Activated CD4-positive, alpha-beta T cell treated with anti-CD3 and anti-CD28 coated beads for 36 hours (primary cell): ENCODE measurements at regions not wholly inside any gene's neighbourhood (a gene's known extent, or its start where the extent isn't known, plus 50 kb on each side); places are given as distances from the start of the nearest gene placed in this dataset.

Source experiments
- ATAC-seq: fragments of 200-7000 bp; cut with Tn5 transposase; one replicate; pipeline ENCODE4 v1.10.0; 2021; ENCODE audit warnings: mild to moderate bottlenecking, moderate library complexity
- CTCF ChIA-PET: fragments of 350-600 bp; sonication (Branson Sonifier 250); formaldehyde crosslinking; loops from one replicate; lab custom pipeline; 2021; ENCODE audit warnings: antibody characterized with exemption; lab: Charles Lee
- POLR2A ChIA-PET: fragments of 350-600 bp; sonication (Branson Sonifier 250); formaldehyde crosslinking; loops from one replicate; lab custom pipeline; 2021; ENCODE audit warnings: antibody characterized with exemption, inconsistent platforms; lab: Charles Lee
- DNase-seq: peaks from one replicate; pipeline ENCODE4 v3.0.0-alpha.2; 2020
- H3K27ac Mint-ChIP-seq: one replicate; pipeline ENCODE4 v1.8.0; 2021; ENCODE audit warnings: mixed read lengths
- H3K27me3 Mint-ChIP-seq: one replicate; pipeline ENCODE4 v1.8.0; 2021; ENCODE audit warnings: mixed read lengths
- H3K36me3 Mint-ChIP-seq: one replicate; pipeline ENCODE4 v1.8.0; 2021; ENCODE audit warnings: low read depth, mixed read lengths
- H3K4me1 Mint-ChIP-seq: one replicate; pipeline ENCODE4 v1.8.0; 2021; ENCODE audit warnings: mixed read lengths
- H3K4me3 Mint-ChIP-seq: one replicate; pipeline ENCODE4 v1.8.0; 2021; ENCODE audit warnings: mild to moderate bottlenecking, moderate library complexity, mixed read lengths
- H3K9me3 Mint-ChIP-seq: one replicate; pipeline ENCODE4 v1.8.0; 2021; ENCODE audit warnings: low read depth, mixed read lengths
- intact Hi-C, 2 experiments: fragments of 100-400 bp; cut with DNase I in 1 of 2; cut with micrococcal nuclease in 1 of 2; formaldehyde crosslinking; loops; one replicate each; pipeline versions ENCODE4 v1.14.2 to v1.15.1; 2022 to 2024; cut with DNase I, micrococcal nuclease

GRCh38 chr5:130975847-130976246 is 189.2 kb downstream of the HINT1 start:
- ChIA-PET POLR2A (no interaction called here), CTCF (interaction anchor here (1.0 kb wide), 1 partner anchor 38 kb away, joined by 5 read pairs; no protein-coding TSS in a partner anchor)
- Mint-ChIP-seq H3K36me3 (no peaks in the 10 kb centered on the region), H3K4me3 (no peak overlapping the region), H3K27ac (no peak overlapping the region), H3K4me1 (no peaks in the 10 kb centered on the region), H3K9me3 (peaks cover 3% of the 10 kb centered on the region), H3K27me3 (peaks cover 9% of the 10 kb centered on the region)
- intact Hi-C loops = no loop called here
- no peak for ATAC-seq
- no peak for DNase-seq

GRCh38 chr5:130975299-130975698 is 189.8 kb downstream of the HINT1 start:
- no peak overlapping the region for H3K4me3 Mint-ChIP-seq
- ATAC-seq (no peak), DNase-seq (no peak)
- ChIA-PET CTCF (interaction anchor here (0.7 kb wide), 1 partner anchor 1237 kb away, joined by 3 read pairs; no protein-coding TSS in a partner anchor), POLR2A (no interaction called here)
- no peaks in the 10 kb centered on the region for H3K36me3 Mint-ChIP-seq
- intact Hi-C loops = no loop called here
- peaks cover 9% of the 10 kb centered on the region for H3K27me3 Mint-ChIP-seq
- peaks cover 3% of the 10 kb centered on the region for H3K9me3 Mint-ChIP-seq
- no peaks in the 10 kb centered on the region for H3K4me1 Mint-ChIP-seq
- no peak overlapping the region for H3K27ac Mint-ChIP-seq

GRCh38 chr5:130974021-130974683 is 190.9 kb downstream of the HINT1 start:
- intact Hi-C loops = no loop called here
- Mint-ChIP-seq H3K27me3 (peaks cover 5% of the 10 kb centered on the region), H3K9me3 (no peaks in the 10 kb centered on the region), H3K27ac (no peak overlapping the region), H3K4me3 (no peak overlapping the region), H3K4me1 (no peaks in the 10 kb centered on the region), H3K36me3 (no peaks in the 10 kb centered on the region)
- ATAC-seq (no peak), DNase-seq (no peak)
- ChIA-PET POLR2A (no interaction called here), CTCF (no interaction called here)

GRCh38 chr5:130966990-130967525 is 198.0 kb downstream of the HINT1 start:
- ChIA-PET CTCF (no interaction called here), POLR2A (no interaction called here)
- intact Hi-C loops = no loop called here
- Mint-ChIP-seq H3K4me1 (no peaks in the 10 kb centered on the region), H3K9me3 (peaks cover 4% of the 10 kb centered on the region), H3K27ac (no peak overlapping the region), H3K27me3 (no peaks in the 10 kb centered on the region), H3K36me3 (no peaks in the 10 kb centered on the region), H3K4me3 (no peak overlapping the region)
- ATAC-seq (no peak), DNase-seq (no peak)

GRCh38 chr5:130965920-130966319 is 199.1 kb downstream of the HINT1 start:
- DNase-seq (no peak), ATAC-seq (no peak)
- H3K4me3 Mint-ChIP-seq = no peak overlapping the region
- H3K27me3 Mint-ChIP-seq = no peaks in the 10 kb centered on the region
- no peaks in the 10 kb centered on the region for H3K4me1 Mint-ChIP-seq
- H3K9me3 Mint-ChIP-seq = peaks cover 5% of the 10 kb centered on the region
- POLR2A ChIA-PET = no interaction called here
- intact Hi-C loops = no loop called here
- CTCF ChIA-PET = no interaction called here
- no peaks in the 10 kb centered on the region for H3K36me3 Mint-ChIP-seq
- no peak overlapping the region for H3K27ac Mint-ChIP-seq

- Mint-ChIP-seq H3K36me3 (no peaks in the 10 kb centered on the region), H3K4me1 (no peaks in the 10 kb centered on the region), H3K27ac (no peak overlapping the region), H3K9me3 (peaks cover 5% of the 10 kb centered on the region), H3K27me3 (no peaks in the 10 kb centered on the region), H3K4me3 (no peak overlapping the region)
- DNase-seq (no peak), ATAC-seq (no peak)
- intact Hi-C loops = no loop called here
- ChIA-PET POLR2A (no interaction called here), CTCF (no interaction called here)
Observed at GRCh38 chr5:130965360-130965759, 199.7 kb downstream of the HINT1 start.

GRCh38 chr5:130964231-130965202 is 200.5 kb downstream of the HINT1 start:
- no peak for DNase-seq
- H3K9me3 Mint-ChIP-seq = peaks cover 5% of the 10 kb centered on the region

GRCh38 chr5:130963798-130964197 is 201.3 kb downstream of the HINT1 start:
- ChIA-PET POLR2A (no interaction called here), CTCF (interaction anchor here (0.7 kb wide), 1 partner anchor 805 kb away, joined by 3 read pairs; no protein-coding TSS in a partner anchor)
- ATAC-seq (no peak), DNase-seq (no peak)
- no peaks in the 10 kb centered on the region for H3K4me1 Mint-ChIP-seq
- intact Hi-C loops = no loop called here
- H3K27me3 Mint-ChIP-seq = no peaks in the 10 kb centered on the region
- H3K9me3 Mint-ChIP-seq = peaks cover 5% of the 10 kb centered on the region
- H3K27ac Mint-ChIP-seq = no peak overlapping the region
- no peak overlapping the region for H3K4me3 Mint-ChIP-seq
- no peaks in the 10 kb centered on the region for H3K36me3 Mint-ChIP-seq

More at GRCh38 chr5:130964231-130965202, 200.5 kb downstream of the HINT1 start:
- CTCF ChIA-PET = interaction anchor here (0.7 kb wide), 1 partner anchor 806 kb away, joined by 3 read pairs; no protein-coding TSS in a partner anchor
- intact Hi-C loops = no loop called here
- no peaks in the 10 kb centered on the region for H3K4me1 Mint-ChIP-seq
- no peak overlapping the region for H3K27ac Mint-ChIP-seq
- ATAC-seq = no peak
- no peaks in the 10 kb centered on the region for H3K27me3 Mint-ChIP-seq
- H3K36me3 Mint-ChIP-seq = no peaks in the 10 kb centered on the region
- no peak overlapping the region for H3K4me3 Mint-ChIP-seq
- POLR2A ChIA-PET = no interaction called here

- intact Hi-C loops = no loop called here
- Mint-ChIP-seq H3K27me3 (no peaks in the 10 kb centered on the region), H3K4me3 (no peak overlapping the region), H3K4me1 (no peaks in the 10 kb centered on the region), H3K27ac (no peak overlapping the region), H3K36me3 (no peaks in the 10 kb centered on the region), H3K9me3 (peaks cover 2% of the 10 kb centered on the region)
- ChIA-PET POLR2A (no interaction called here), CTCF (no interaction called here)
- no peak for DNase-seq
- ATAC-seq = no peak
Observed at GRCh38 chr5:130957151-130957550, 207.9 kb downstream of the HINT1 start.

GRCh38 chr5:130955041-130955440 is 210.0 kb downstream of the HINT1 start:
- no peak for ATAC-seq
- H3K36me3 Mint-ChIP-seq = no peaks in the 10 kb centered on the region
- no peaks in the 10 kb centered on the region for H3K27me3 Mint-ChIP-seq
- ChIA-PET POLR2A (no interaction called here), CTCF (no interaction called here)
- no peak overlapping the region for H3K27ac Mint-ChIP-seq
- no peaks in the 10 kb centered on the region for H3K9me3 Mint-ChIP-seq
- H3K4me3 Mint-ChIP-seq = no peak overlapping the region
- intact Hi-C loops = no loop called here
- DNase-seq = no peak
- no peaks in the 10 kb centered on the region for H3K4me1 Mint-ChIP-seq

- ATAC-seq = no peak
- no peak overlapping the region for H3K4me3 Mint-ChIP-seq
- no peak overlapping the region for H3K27ac Mint-ChIP-seq
- ChIA-PET CTCF (interaction anchor here (1.3 kb wide), 1 partner anchor 10 kb away, joined by 3 read pairs; no protein-coding TSS in a partner anchor), POLR2A (no interaction called here)
- no peaks in the 10 kb centered on the region for H3K27me3 Mint-ChIP-seq
- H3K4me1 Mint-ChIP-seq = no peaks in the 10 kb centered on the region
- no peaks in the 10 kb centered on the region for H3K9me3 Mint-ChIP-seq
- intact Hi-C loops = no loop called here
- no peaks in the 10 kb centered on the region for H3K36me3 Mint-ChIP-seq
- no peak for DNase-seq
Observed at GRCh38 chr5:130954336-130954735, 210.7 kb downstream of the HINT1 start.
